Spinal cord (tissue), 9 donors: ENCODE measurements at regions not wholly inside any gene's neighbourhood (a gene's known extent, or its start where the extent isn't known, plus 50 kb on each side); places are given as distances from the start of the nearest gene placed in this dataset.
A peak's percentile ranks its signal among the peaks of the same experiment; 100 is the strongest.
"Not testable (repeated sequence)": the region's sequence is repeated elsewhere in the genome, so short reads cannot be mapped to it uniquely, and the experiment has no call there.

Experiments
- DNase-seq, 6 donors: peaks; one replicate each; pipeline versions ENCODE4 v3.0.0 to v3.0.0-alpha.2; 2013 to 2015; ENCODE audit warnings: low spot score in 6 of 6, low read depth in 4 of 6
- H3K27ac ChIP-seq: one replicate; pipeline ENCODE4 v1.5.1; 2013; ENCODE audit warnings: low read depth, low read length, control low read depth
- H3K27me3 ChIP-seq: one replicate; pipeline ENCODE4 v1.6.1; 2013; ENCODE audit warnings: low read length; ENCODE audit not compliant: control insufficient read depth, insufficient read depth
- H3K36me3 ChIP-seq: one replicate; pipeline ENCODE4 v1.6.1; 2013; ENCODE audit warnings: low read length; ENCODE audit not compliant: control insufficient read depth, insufficient read depth
- H3K4me1 ChIP-seq: one replicate; pipeline ENCODE4 v1.6.1; 2013; ENCODE audit warnings: low read length; ENCODE audit not compliant: control insufficient read depth, insufficient read depth
- H3K4me3 ChIP-seq: one replicate; pipeline ENCODE4 v1.5.1; 2013; ENCODE audit warnings: low read depth, low read length, control low read depth
- H3K9me3 ChIP-seq: one replicate; pipeline ENCODE4 v1.6.1; 2013; ENCODE audit warnings: low read length; ENCODE audit not compliant: control insufficient read depth, insufficient read depth
- WGBS: methylation state at CpG from one replicate; pipeline ENCODE4 v1.1.5; 2013; ENCODE audit warnings: missing lambda C conversion rate; ENCODE audit not compliant: insufficient coverage; 5-methylcytosine and 5-hydroxymethylcytosine counted together
- donor health status: healthy.

- H3K9me3 ChIP-seq, result no peaks in the 10 kb centered on the region
- H3K27me3 ChIP-seq, result no peaks in the 10 kb centered on the region
- no peaks in the 10 kb centered on the region for H3K4me1 ChIP-seq
- WGBS, result no CpG with 5 or more reads among the region's 2 CpGs
- no peak overlapping the region for H3K4me3 ChIP-seq
- H3K36me3 ChIP-seq, result no peaks in the 10 kb centered on the region
- DNase-seq, result no peak
- no peak overlapping the region for H3K27ac ChIP-seq
These were observed 217.8 kb upstream of the ZRANB2 start for GRCh38 chr1:71298633-71299032.

- WGBS, result 33% methylated on average over 1 of the region's 2 CpGs
- DNase-seq, result peak in 1 of 6 donors; percentile 43
- no peaks in the 10 kb centered on the region for H3K27me3 ChIP-seq
These were observed 215.8 kb upstream of the ZRANB2 start for GRCh38 chr1:71296551-71297134.

GRCh38 chr1:71295350-71295749, 214.5 kb upstream of the ZRANB2 start:
- H3K27me3 ChIP-seq, result no peaks in the 10 kb centered on the region
- no peak for DNase-seq
- WGBS, result 69% methylated on average over 2 of the region's 3 CpGs
- H3K36me3 ChIP-seq, result no peaks in the 10 kb centered on the region
- no peaks in the 10 kb centered on the region for H3K4me1 ChIP-seq
- H3K9me3 ChIP-seq, result no peaks in the 10 kb centered on the region
- H3K27ac ChIP-seq, result no peak overlapping the region
- no peak overlapping the region for H3K4me3 ChIP-seq

More at GRCh38 chr1:71296551-71297134, 215.8 kb upstream of the ZRANB2 start:
- H3K9me3 ChIP-seq, result no peaks in the 10 kb centered on the region
- no peak overlapping the region for H3K4me3 ChIP-seq
- H3K36me3 ChIP-seq, result no peaks in the 10 kb centered on the region
- no peak overlapping the region for H3K27ac ChIP-seq
- no peaks in the 10 kb centered on the region for H3K4me1 ChIP-seq

GRCh38 chr1:71294178-71294577, 213.3 kb upstream of the ZRANB2 start:
- no CpG with 5 or more reads among the region's 5 CpGs for WGBS
- H3K4me3 ChIP-seq, result no peak overlapping the region
- H3K9me3 ChIP-seq, result no peaks in the 10 kb centered on the region
- H3K27me3 ChIP-seq, result no peaks in the 10 kb centered on the region
- H3K36me3 ChIP-seq, result no peaks in the 10 kb centered on the region
- no peak overlapping the region for H3K27ac ChIP-seq
- DNase-seq, result no peak
- H3K4me1 ChIP-seq, result no peaks in the 10 kb centered on the region

- no peak for DNase-seq
- Histone ChIP-seq H3K4me3 (no peak overlapping the region), H3K27ac (no peak overlapping the region), H3K36me3 (no peaks in the 10 kb centered on the region), H3K4me1 (no peaks in the 10 kb centered on the region), H3K27me3 (no peaks in the 10 kb centered on the region), H3K9me3 (no peaks in the 10 kb centered on the region)
- WGBS, result 67% methylated on average over 1 of the region's 2 CpGs
These were observed 211.4 kb upstream of the ZRANB2 start for GRCh38 chr1:71292203-71292602.

DNA sequence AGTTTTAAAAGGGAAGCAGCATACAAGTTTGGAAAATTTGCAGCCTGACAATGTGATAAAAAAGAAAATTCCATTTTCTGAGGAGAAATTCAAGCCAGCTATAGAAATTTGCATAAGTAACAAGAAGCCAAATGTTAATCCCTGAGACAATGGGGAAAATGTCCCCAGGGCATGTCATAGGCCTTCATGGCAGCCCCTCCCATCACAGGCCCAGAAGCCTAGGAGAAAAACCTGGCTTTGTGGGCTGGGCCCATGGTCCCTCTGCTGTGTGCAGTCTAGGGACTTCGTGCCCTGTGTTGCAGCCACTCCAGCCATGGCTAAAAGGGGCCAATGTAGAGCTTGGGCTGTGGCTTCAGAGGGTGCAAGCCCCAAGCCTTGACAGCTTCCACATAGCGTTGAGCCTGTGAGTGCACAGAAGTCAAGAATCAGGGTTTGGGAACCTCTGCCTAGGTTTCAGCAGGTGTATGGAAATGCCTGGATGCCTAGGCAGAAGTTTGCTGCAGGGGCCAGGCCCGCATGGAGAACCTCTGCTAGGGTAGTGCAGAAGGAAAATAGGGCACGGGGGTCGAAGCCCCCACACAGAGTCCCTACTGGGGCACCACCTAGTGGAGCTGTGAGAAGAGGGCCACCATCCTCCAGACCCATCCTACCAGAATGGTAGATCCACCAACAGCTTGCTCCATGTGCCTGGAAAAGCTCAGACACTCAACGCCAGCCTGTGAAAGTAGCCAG, 209.8 kb upstream of the ZRANB2 start:
- not testable (repeated sequence) for H3K27ac ChIP-seq, H3K9me3 ChIP-seq, H3K27me3 ChIP-seq, H3K4me3 ChIP-seq, DNase-seq, H3K36me3 ChIP-seq, H3K4me1 ChIP-seq
- 96% methylated on average over 4 of the region's 6 CpGs for WGBS

GRCh38 chr1:71285529-71285928, 204.7 kb upstream of the ZRANB2 start:
- Histone ChIP-seq H3K4me1 (no peaks in the 10 kb centered on the region), H3K4me3 (no peak overlapping the region), H3K27ac (no peak overlapping the region), H3K36me3 (no peaks in the 10 kb centered on the region), H3K9me3 (no peaks in the 10 kb centered on the region), H3K27me3 (no peaks in the 10 kb centered on the region)
- DNase-seq, result no peak
- WGBS, result no CpG with 5 or more reads among the region's 1 CpG

DNA sequence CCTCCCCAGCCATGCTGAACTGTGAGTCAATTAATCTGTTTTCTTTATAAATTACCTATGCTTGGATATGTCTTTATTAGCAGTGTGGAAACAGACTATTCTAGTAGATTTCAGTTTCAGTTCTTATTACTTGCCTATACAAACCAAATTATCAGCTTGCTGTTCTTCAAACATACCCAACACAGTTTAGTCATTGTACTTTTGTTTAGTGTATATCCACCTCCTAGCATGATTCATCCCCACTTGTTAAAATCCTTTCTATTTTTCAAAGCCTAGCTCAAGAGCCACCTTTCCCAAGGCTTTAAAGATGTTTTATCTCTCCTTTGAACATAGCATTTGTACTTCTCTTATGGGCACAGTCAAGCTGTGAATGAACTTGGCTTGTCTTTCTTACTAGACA, 195.6 kb upstream of the ZRANB2 start:
- Histone ChIP-seq H3K4me3 (no peak overlapping the region), H3K4me1 (no peaks in the 10 kb centered on the region), H3K36me3 (no peaks in the 10 kb centered on the region), H3K27ac (no peak overlapping the region), H3K9me3 (no peaks in the 10 kb centered on the region), H3K27me3 (no peaks in the 10 kb centered on the region)
- DNase-seq, result no peak

DNA sequence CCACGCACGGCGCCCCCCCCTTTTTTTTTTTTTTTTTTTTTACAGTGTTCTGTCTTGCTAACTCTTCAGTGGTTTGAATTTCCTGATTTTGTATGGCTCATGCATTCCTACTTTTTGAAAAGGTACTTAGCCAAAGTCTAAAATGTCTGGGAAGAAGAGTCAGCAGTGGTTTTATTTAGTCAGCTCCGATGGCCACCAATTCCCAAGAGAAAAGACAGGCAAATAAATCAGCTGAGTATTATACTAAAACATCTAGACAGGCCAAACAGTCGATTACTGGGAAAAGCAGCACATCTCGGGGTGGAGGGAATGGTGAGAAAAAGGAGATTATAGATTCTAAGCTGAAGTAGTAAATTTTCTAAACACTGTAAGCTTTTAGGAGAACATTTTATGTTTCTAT, 192.5 kb upstream of the ZRANB2 start:
- no peak for DNase-seq
- H3K36me3 ChIP-seq, result no peaks in the 10 kb centered on the region
- H3K27ac ChIP-seq, result no peak overlapping the region
- H3K4me3 ChIP-seq, result no peak overlapping the region
- H3K9me3 ChIP-seq, result no peaks in the 10 kb centered on the region
- no CpG with 5 or more reads among the region's 6 CpGs for WGBS
- H3K4me1 ChIP-seq, result no peaks in the 10 kb centered on the region
- H3K27me3 ChIP-seq, result no peaks in the 10 kb centered on the region

- WGBS, result 79% methylated on average over 6 of the region's 8 CpGs
- no peaks in the 10 kb centered on the region for H3K9me3 ChIP-seq
- no peaks in the 10 kb centered on the region for H3K36me3 ChIP-seq
- H3K4me3 ChIP-seq, result no peak overlapping the region
- H3K27ac ChIP-seq, result no peak overlapping the region
- no peaks in the 10 kb centered on the region for H3K4me1 ChIP-seq
- H3K27me3 ChIP-seq, result no peaks in the 10 kb centered on the region
- DNase-seq, result no peak
These were observed 189.6 kb upstream of the ZRANB2 start for GRCh38 chr1:71270394-71270915.
